Sigmoid colon (tissue), 6 donors: ENCODE measurements at regions not wholly inside any gene's neighbourhood (a gene's known extent, or its start where the extent isn't known, plus 50 kb on each side); places are given as distances from the start of the nearest gene placed in this dataset.

ENCODE experiments used
- DNase-seq: peaks from one replicate; pipeline ENCODE4 v3.0.0-alpha.2; 2019
- H3K27ac ChIP-seq, 4 donors: fragments of 200-600 bp; sonication (generic); one replicate each; pipeline ENCODE4 v1.5.1; 2016 to 2019; ENCODE audit warnings: mild to moderate bottlenecking in 1 of 4
- H3K27me3 ChIP-seq, 3 donors: fragments of 200-600 bp; sonication (generic); one replicate each; pipeline ENCODE4 v1.5.1; 2019; ENCODE audit warnings: mild to moderate bottlenecking in 1 of 3
- H3K36me3 ChIP-seq, 4 donors: fragments of 200-600 bp; sonication (generic); one replicate each; pipeline ENCODE4 v1.5.1; 2016 to 2019
- H3K4me1 ChIP-seq, 4 donors: fragments of 200-600 bp; sonication (generic); one replicate each; pipeline ENCODE4 v1.5.1; 2017 to 2019
- H3K4me3 ChIP-seq, 4 donors: fragments of 200-600 bp; sonication (generic); one replicate each; pipeline ENCODE4 v1.5.1; 2017 to 2019; ENCODE audit warnings: mild to moderate bottlenecking in 2 of 4, moderate library complexity in 1 of 4
- H3K9me3 ChIP-seq, 4 donors: fragments of 200-600 bp in 3 of 4; sonication (generic) in 3 of 4; one replicate each; pipeline versions ENCODE4 v1.5.1 to v1.6.1; 2013 to 2019
- CTCF ChIP-seq, 4 experiments: fragments of 450-650 bp in 3 of 4; fragments of 200-600 bp in 1 of 4; IDR thresholded peaks; one replicate each; pipeline ENCODE4 v1.5.1; 2016 to 2019; ENCODE audit warnings: antibody characterized with exemption in 4 of 4, mild to moderate bottlenecking in 3 of 4, moderate library complexity in 2 of 4
- EP300 ChIP-seq, 4 donors: sonication (generic); formaldehyde crosslinking; IDR thresholded peaks; one replicate each; pipeline ENCODE4 v1.6.1; 2017; ENCODE audit warnings: antibody characterized with exemption in 4 of 4
- POLR2A ChIP-seq, 2 donors: fragments of 450-650 bp; IDR thresholded peaks; one replicate each; pipeline ENCODE4 v1.6.1; 2016; ENCODE audit warnings: antibody characterized with exemption in 2 of 2, mild to moderate bottlenecking in 2 of 2, moderate library complexity in 2 of 2
- POLR2AphosphoS5 ChIP-seq, 4 donors: sonication (generic); formaldehyde crosslinking; IDR thresholded peaks; one replicate each; pipeline ENCODE4 v1.6.1; 2017; ENCODE audit warnings: antibody characterized with exemption in 4 of 4
- WGBS, 2 donors: extraction: QIAGEN DNeasy Blood & Tissue Kit; methylation state at CpG; one replicate each; pipeline ENCODE4 v1.1.7; 2013; 5-methylcytosine and 5-hydroxymethylcytosine counted together
- intact Hi-C: fragments of 100-400 bp; cut with DNase I; formaldehyde crosslinking; loops from one replicate; pipeline ENCODE4 v1.15.1; 2023
- donor health status: healthy with polysubstance abuse.
- donor health status: healthy.

GRCh38 chr21:17976691-17977090 is 157.5 kb upstream of the C21orf91 start:
- Histone ChIP-seq H3K27me3 (no peaks in the 10 kb centered on the region), H3K36me3 (no peaks in the 10 kb centered on the region), H3K4me3 (no peak overlapping the region), H3K9me3 (no peaks in the 10 kb centered on the region), H3K4me1 (no peaks in the 10 kb centered on the region), H3K27ac (no peak overlapping the region)
- intact Hi-C loops, result no loop called here
- TF ChIP-seq POLR2AphosphoS5 (IDR thresholded peaks at IDR 0.05) (no peak), CTCF (IDR thresholded peaks at IDR 0.05) (no peak), EP300 (IDR thresholded peaks at IDR 0.05) (no peak), POLR2A (IDR thresholded peaks at IDR 0.05) (no peak)
- DNase-seq, result no peak

GRCh38 chr21:17976139-17976538 is 157.0 kb upstream of the C21orf91 start:
- TF ChIP-seq CTCF (IDR thresholded peaks at IDR 0.05) (no peak), POLR2A (IDR thresholded peaks at IDR 0.05) (no peak), EP300 (IDR thresholded peaks at IDR 0.05) (no peak), POLR2AphosphoS5 (IDR thresholded peaks at IDR 0.05) (no peak)
- DNase-seq, result no peak

GRCh38 chr21:17967319-17967718 is 148.2 kb upstream of the C21orf91 start:
- intact Hi-C loops, result no loop called here
- Histone ChIP-seq H3K4me3 (no peak overlapping the region), H3K27ac (no peak overlapping the region), H3K36me3 (no peaks in the 10 kb centered on the region), H3K27me3 (no peaks in the 10 kb centered on the region), H3K9me3 (no peaks in the 10 kb centered on the region), H3K4me1 (no peaks in the 10 kb centered on the region)
- DNase-seq, result no peak
- TF ChIP-seq EP300 (IDR thresholded peaks at IDR 0.05) (no peak), POLR2A (IDR thresholded peaks at IDR 0.05) (no peak), CTCF (IDR thresholded peaks at IDR 0.05) (no peak), POLR2AphosphoS5 (IDR thresholded peaks at IDR 0.05) (no peak)

More at GRCh38 chr21:17976139-17976538, 157.0 kb upstream of the C21orf91 start:
- H3K9me3 ChIP-seq, result no peaks in the 10 kb centered on the region
- 92% methylated on average over 2 of the region's 2 CpGs for WGBS, 2 donors
- no peaks in the 10 kb centered on the region for H3K36me3 ChIP-seq
- intact Hi-C loops, result no loop called here
- H3K4me3 ChIP-seq, result no peak overlapping the region
- no peaks in the 10 kb centered on the region for H3K27me3 ChIP-seq
- H3K4me1 ChIP-seq, result no peaks in the 10 kb centered on the region
- no peak overlapping the region for H3K27ac ChIP-seq

GRCh38 chr21:17964716-17965115 is 145.6 kb upstream of the C21orf91 start:
- H3K27me3 ChIP-seq, result no peaks in the 10 kb centered on the region
- H3K4me3 ChIP-seq, result no peak overlapping the region
- H3K4me1 ChIP-seq, result no peaks in the 10 kb centered on the region
- DNase-seq, result no peak
- no peak overlapping the region for H3K27ac ChIP-seq
- intact Hi-C loops, result no loop called here
- H3K9me3 ChIP-seq, result no peaks in the 10 kb centered on the region
- TF ChIP-seq CTCF (IDR thresholded peaks at IDR 0.05) (no peak), POLR2AphosphoS5 (IDR thresholded peaks at IDR 0.05) (no peak), POLR2A (IDR thresholded peaks at IDR 0.05) (no peak), EP300 (IDR thresholded peaks at IDR 0.05) (no peak)
- H3K36me3 ChIP-seq, result no peaks in the 10 kb centered on the region

GRCh38 chr21:17964199-17964598 is 145.0 kb upstream of the C21orf91 start:
- TF ChIP-seq POLR2A (IDR thresholded peaks at IDR 0.05) (no peak), EP300 (IDR thresholded peaks at IDR 0.05) (no peak), CTCF (IDR thresholded peaks at IDR 0.05) (no peak)
- 84 to 88% methylated on average over 5 of the region's 5 CpGs for WGBS, 2 donors
- Histone ChIP-seq H3K4me3 (no peak overlapping the region), H3K9me3 (no peaks in the 10 kb centered on the region), H3K27me3 (no peaks in the 10 kb centered on the region), H3K27ac (no peak overlapping the region), H3K4me1 (no peaks in the 10 kb centered on the region), H3K36me3 (no peaks in the 10 kb centered on the region)
- intact Hi-C loops, result no loop called here
- DNase-seq, result no peak
